Stomach (tissue), 8 donors: ENCODE measurements at regions not wholly inside any gene's neighbourhood (a gene's known extent, or its start where the extent isn't known, plus 50 kb on each side); places are given as distances from the start of the nearest gene placed in this dataset.

ENCODE experiments used
- DNase-seq, 2 donors: peaks; one replicate each; pipeline versions ENCODE4 v3.0.0 to v3.0.0-alpha.2; 2013 to 2019
- H3K27ac ChIP-seq, 5 donors: fragments of 200-600 bp in 4 of 5; sonication (generic) in 4 of 5; one replicate each; pipeline ENCODE4 v1.5.1; 2013 to 2019; ENCODE audit warnings: mild to moderate bottlenecking in 1 of 5, moderate library complexity in 1 of 5
- H3K27me3 ChIP-seq, 3 donors: fragments of 200-600 bp; sonication (generic); one replicate each; pipeline ENCODE4 v1.5.1; 2017 to 2019; ENCODE audit warnings: mixed run types in 1 of 3
- H3K36me3 ChIP-seq, 4 donors: fragments of 200-600 bp; sonication (generic); 1 replicate in 3 of 4; 2 replicates in 1 of 4; pipeline ENCODE4 v1.5.1; 2016 to 2019
- H3K4me1 ChIP-seq, 4 donors: fragments of 200-600 bp; sonication (generic); one replicate each; pipeline ENCODE4 v1.5.1; 2016 to 2019
- H3K4me3 ChIP-seq, 4 donors: fragments of 200-600 bp; sonication (generic) in 3 of 4; one replicate each; pipeline ENCODE4 v1.5.1; 2016 to 2019; ENCODE audit warnings: mild to moderate bottlenecking in 1 of 4
- H3K9me3 ChIP-seq, 4 donors: fragments of 200-600 bp; sonication (generic); one replicate each; pipeline ENCODE4 v1.5.1; 2016 to 2019
- EP300 ChIP-seq: sonication (generic); formaldehyde crosslinking; IDR thresholded peaks from one replicate; pipeline ENCODE4 v1.6.1; 2017; ENCODE audit warnings: antibody characterized with exemption
- POLR2A ChIP-seq, 4 donors: fragments of 450-650 bp; IDR thresholded peaks; one replicate each; pipeline ENCODE4 v1.6.1; 2016; ENCODE audit warnings: antibody characterized with exemption in 4 of 4, control low read depth in 2 of 4, mild to moderate bottlenecking in 1 of 4, moderate library complexity in 1 of 4
- POLR2AphosphoS5 ChIP-seq, 3 donors: sonication (generic); formaldehyde crosslinking; IDR thresholded peaks; one replicate each; pipeline ENCODE4 v1.6.1; 2016; ENCODE audit warnings: antibody characterized with exemption in 3 of 3
- WGBS, 5 donors: extraction: QIAGEN DNeasy Blood & Tissue Kit in 3 of 5; methylation state at CpG; one replicate each; pipeline versions ENCODE4 v1.1.5 to v1.1.7; 2013 to 2018; 5-methylcytosine and 5-hydroxymethylcytosine counted together
- intact Hi-C: fragments of 100-400 bp; cut with DNase I; formaldehyde crosslinking; loops from one replicate; pipeline ENCODE4 v1.15.1; 2023; ENCODE audit warnings: low total_unique reads
- TF ChIP-seq, protein P1 (sequence below), 7 experiments: fragments of 450-650 bp in 4 of 7; fragments of 200-600 bp in 3 of 7; sonication (generic) in 3 of 7; IDR thresholded peaks; one replicate each; pipeline ENCODE4 v1.5.1; 2016 to 2019; ENCODE audit warnings: antibody characterized with exemption in 7 of 7, control low read depth in 2 of 7, mild to moderate bottlenecking in 1 of 7
- donor health status: healthy with polysubstance abuse.
- donor health status: Bipolar disorder and iron deficiency.
- donor health status: healthy.

DNA sequence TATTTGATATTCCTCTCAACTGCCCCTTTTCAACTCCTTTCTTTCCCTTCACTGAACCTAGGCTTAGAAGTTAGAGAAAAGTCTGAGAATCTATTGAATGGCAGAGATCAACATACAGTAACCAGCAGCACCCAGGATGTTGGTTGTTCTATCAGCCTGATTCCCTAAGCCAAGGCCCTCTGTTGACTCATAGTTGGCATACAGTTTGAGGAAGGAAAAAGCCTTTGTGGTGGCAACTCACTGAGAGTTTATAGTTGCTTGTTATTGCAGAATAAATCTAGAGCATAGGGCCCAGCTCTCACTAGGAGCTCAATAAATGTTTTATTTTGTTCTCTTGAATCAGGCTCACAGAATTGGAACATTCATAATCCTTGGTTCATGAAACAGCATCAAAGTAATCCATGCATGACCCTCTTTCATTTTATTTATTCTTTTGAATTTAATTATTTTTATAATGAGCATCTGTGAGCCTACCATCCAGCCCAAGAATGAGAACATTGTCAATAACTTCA, 119.1 kb upstream of the ADGRF1 start:
- TF ChIP-seq POLR2A (IDR thresholded peaks at IDR 0.05): no peak
- TF ChIP-seq POLR2AphosphoS5 (IDR thresholded peaks at IDR 0.05): peak in 1 of 3 donors; percentile 71
- TF ChIP-seq EP300: no peak
- intact Hi-C loops: no loop called here
- no peaks in the 10 kb centered on the region for H3K27me3 ChIP-seq
- H3K27ac ChIP-seq: peak overlapping the region in 4 of 5 donors; percentile 25 to 65 (median 47)
- peaks cover 0 to 25% (median 0%) of the 10 kb centered on the region in 4 donors for H3K4me1 ChIP-seq
- DNase-seq: peak in 1 of 2 donors; percentile 67
- no peaks in the 10 kb centered on the region for H3K36me3 ChIP-seq
- H3K9me3 ChIP-seq: no peaks in the 10 kb centered on the region
- no peak overlapping the region for H3K4me3 ChIP-seq

DNA sequence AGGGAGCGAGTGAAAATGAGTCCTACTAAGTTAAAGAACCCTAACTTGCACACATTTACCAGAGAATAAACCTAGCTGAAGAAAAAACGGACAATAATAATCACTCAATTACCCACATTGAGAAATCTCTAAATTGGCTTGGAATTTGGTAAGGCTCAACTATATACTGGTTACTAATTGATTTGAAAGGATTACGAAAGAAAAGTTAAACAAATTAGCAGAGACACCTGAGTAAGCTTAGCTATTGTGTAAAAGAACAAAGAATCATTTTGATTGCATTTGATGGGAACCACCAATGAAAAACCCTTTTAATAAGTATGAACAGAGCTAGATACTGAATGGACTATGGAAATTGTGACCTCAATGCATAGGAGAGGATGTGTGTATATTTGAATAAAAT, 118.6 kb upstream of the ADGRF1 start:
- peaks cover 0 to 30% (median 0%) of the 10 kb centered on the region in 4 donors for H3K4me1 ChIP-seq
- intact Hi-C loops: no loop called here
- H3K27ac ChIP-seq: peak overlapping the region in 4 of 5 donors; percentile 25 to 65 (median 47)
- no peaks in the 10 kb centered on the region for H3K9me3 ChIP-seq
- no peak overlapping the region for H3K4me3 ChIP-seq
- WGBS, 5 donors: 53 to 77% (median 63%) methylated on average over 3 of the region's 3 CpGs
- no peaks in the 10 kb centered on the region for H3K36me3 ChIP-seq
- no peak for DNase-seq
- no peaks in the 10 kb centered on the region for H3K27me3 ChIP-seq
- TF ChIP-seq, protein P1, sequence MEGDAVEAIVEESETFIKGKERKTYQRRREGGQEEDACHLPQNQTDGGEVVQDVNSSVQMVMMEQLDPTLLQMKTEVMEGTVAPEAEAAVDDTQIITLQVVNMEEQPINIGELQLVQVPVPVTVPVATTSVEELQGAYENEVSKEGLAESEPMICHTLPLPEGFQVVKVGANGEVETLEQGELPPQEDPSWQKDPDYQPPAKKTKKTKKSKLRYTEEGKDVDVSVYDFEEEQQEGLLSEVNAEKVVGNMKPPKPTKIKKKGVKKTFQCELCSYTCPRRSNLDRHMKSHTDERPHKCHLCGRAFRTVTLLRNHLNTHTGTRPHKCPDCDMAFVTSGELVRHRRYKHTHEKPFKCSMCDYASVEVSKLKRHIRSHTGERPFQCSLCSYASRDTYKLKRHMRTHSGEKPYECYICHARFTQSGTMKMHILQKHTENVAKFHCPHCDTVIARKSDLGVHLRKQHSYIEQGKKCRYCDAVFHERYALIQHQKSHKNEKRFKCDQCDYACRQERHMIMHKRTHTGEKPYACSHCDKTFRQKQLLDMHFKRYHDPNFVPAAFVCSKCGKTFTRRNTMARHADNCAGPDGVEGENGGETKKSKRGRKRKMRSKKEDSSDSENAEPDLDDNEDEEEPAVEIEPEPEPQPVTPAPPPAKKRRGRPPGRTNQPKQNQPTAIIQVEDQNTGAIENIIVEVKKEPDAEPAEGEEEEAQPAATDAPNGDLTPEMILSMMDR (IDR thresholded peaks at IDR 0.05): no peak
- TF ChIP-seq EP300: no peak
- TF ChIP-seq POLR2A (IDR thresholded peaks at IDR 0.05): no peak
- no peak for TF ChIP-seq POLR2AphosphoS5 (IDR thresholded peaks at IDR 0.05)

DNA sequence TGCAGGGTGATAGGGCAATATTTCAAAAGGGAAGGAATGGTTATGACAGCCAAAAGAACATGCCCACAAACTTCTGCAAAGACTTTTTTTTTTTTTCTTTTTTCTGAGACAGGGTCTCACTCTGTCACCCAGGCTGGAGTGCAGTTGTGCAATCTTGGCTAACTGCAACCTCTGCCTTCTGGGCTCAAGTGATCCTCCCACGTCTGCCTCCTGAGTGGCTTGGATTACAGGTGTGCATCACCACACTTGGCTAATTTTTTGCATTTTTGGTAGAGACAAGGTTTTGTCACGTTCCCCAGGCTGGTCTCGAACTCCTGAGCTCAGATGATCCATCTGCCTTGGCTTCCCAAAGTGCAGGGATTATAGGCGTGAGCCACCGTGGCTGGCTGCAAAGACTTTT, 117.6 kb upstream of the ADGRF1 start:
- no peak for DNase-seq

DNA sequence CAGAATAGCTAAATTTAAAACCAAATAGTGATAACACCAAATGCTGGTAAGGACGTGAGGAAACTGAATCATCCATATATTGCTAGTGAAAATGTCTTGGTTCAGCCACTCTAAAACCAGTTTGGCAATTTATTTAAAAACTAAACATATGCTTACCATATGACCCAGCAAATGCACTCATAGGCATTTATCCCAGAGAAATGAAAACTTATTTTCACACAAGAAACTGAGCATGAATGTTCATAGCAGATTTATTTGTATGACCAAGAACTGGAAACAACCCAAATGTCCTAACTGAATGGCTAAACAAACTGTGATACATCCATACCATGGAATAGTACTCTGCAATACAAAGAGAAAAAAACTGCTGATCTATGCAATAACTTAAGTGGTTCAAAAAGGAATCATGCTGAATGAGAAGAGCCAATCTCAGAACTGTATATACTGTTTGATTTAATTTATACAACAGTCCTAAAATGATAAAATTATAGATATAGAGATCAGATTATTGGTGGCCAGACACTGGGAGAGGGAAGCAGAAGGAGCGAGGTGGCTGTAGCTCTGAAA, 115.6 kb upstream of the ADGRF1 start:
- DNase-seq: no peak
- WGBS, 5 donors: 43 to 48% (median 46%) methylated on average over 2 of the region's 2 CpGs
- TF ChIP-seq EP300: no peak
- TF ChIP-seq POLR2AphosphoS5 (IDR thresholded peaks at IDR 0.05): no peak
- no peak for TF ChIP-seq POLR2A (IDR thresholded peaks at IDR 0.05)
- TF ChIP-seq, protein P1 (IDR thresholded peaks at IDR 0.05): no peak
- H3K9me3 ChIP-seq: no peaks in the 10 kb centered on the region
- intact Hi-C loops: no loop called here
- no peaks in the 10 kb centered on the region for H3K27me3 ChIP-seq
- H3K4me3 ChIP-seq: no peak overlapping the region
- H3K36me3 ChIP-seq: no peaks in the 10 kb centered on the region
- H3K27ac ChIP-seq: no peak overlapping the region
- H3K4me1 ChIP-seq: peaks cover 0 to 24% (median 0%) of the 10 kb centered on the region in 4 donors

More for the DNA sequence above, 117.6 kb upstream of the ADGRF1 start:
- WGBS, 5 donors: 81 to 96% (median 87%) methylated on average over 5 of the region's 5 CpGs
- Histone ChIP-seq H3K4me3 (no peak overlapping the region), H3K9me3 (no peaks in the 10 kb centered on the region), H3K27ac (no peak overlapping the region), H3K4me1 (peaks cover 0 to 31% (median 0%) of the 10 kb centered on the region in 4 donors), H3K36me3 (no peaks in the 10 kb centered on the region), H3K27me3 (no peaks in the 10 kb centered on the region)
- intact Hi-C loops: no loop called here
- TF ChIP-seq, protein P1 (IDR thresholded peaks at IDR 0.05): no peak
- no peak for TF ChIP-seq POLR2AphosphoS5 (IDR thresholded peaks at IDR 0.05)
- TF ChIP-seq EP300: no peak
- TF ChIP-seq POLR2A (IDR thresholded peaks at IDR 0.05): no peak

DNA sequence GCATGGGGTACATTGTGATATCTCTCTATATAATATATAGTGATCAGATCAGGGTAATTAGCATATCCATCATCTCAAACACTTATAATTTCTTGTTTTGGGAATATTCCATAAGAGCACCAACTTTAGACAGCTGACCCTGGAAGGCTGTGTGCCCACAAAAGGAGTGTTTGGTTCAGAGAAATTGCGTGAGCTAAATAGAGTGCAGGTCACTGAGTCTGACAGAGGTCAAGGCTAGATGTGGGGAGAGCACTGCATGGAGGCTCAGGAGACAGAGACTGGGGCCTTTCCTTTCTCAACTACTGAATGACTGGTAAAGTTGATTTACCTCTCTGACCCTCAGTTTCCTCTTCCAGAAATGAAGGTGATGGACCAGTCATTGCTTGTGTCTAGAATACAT, 114.9 kb upstream of the ADGRF1 start:
- TF ChIP-seq EP300 (no peak), POLR2A (IDR thresholded peaks at IDR 0.05) (no peak), POLR2AphosphoS5 (IDR thresholded peaks at IDR 0.05) (no peak)
- TF ChIP-seq, protein P1 (IDR thresholded peaks at IDR 0.05): no peak
- no peaks in the 10 kb centered on the region for H3K36me3 ChIP-seq
- no peaks in the 10 kb centered on the region for H3K27me3 ChIP-seq
- H3K4me1 ChIP-seq: peaks cover 0 to 22% (median 0%) of the 10 kb centered on the region in 4 donors
- no peak overlapping the region for H3K27ac ChIP-seq
- H3K9me3 ChIP-seq: no peaks in the 10 kb centered on the region
- intact Hi-C loops: no loop called here
- WGBS, 5 donors: 44 to 97% (median 94%) methylated on average over 1 of the region's 1 CpG
- no peak overlapping the region for H3K4me3 ChIP-seq
- no peak for DNase-seq
